GM12878 (cell line): ENCODE measurements at regions not wholly inside any gene's neighbourhood (a gene's known extent, or its start where the extent isn't known, plus 50 kb on each side); places are given as distances from the start of the nearest gene placed in this dataset.
A peak's percentile ranks its signal among the peaks of the same experiment; 100 is the strongest.

Experiments used
- BHLHE40 ChIP-seq, 2 experiments: fragments of 450-650 bp in 1 of 2; IDR thresholded peaks; 2 replicates each; pipeline ENCODE4 v1.6.1; 2011 to 2017; ENCODE audit warnings: low read depth in 2 of 2, borderline replicate concordance in 1 of 2, improper control_type of control experiment in 1 of 2, low read length in 1 of 2, mild to moderate bottlenecking in 1 of 2
- ELK1 ChIP-seq: IDR thresholded peaks from 2 replicates; pipeline ENCODE4 v1.6.1; 2012; ENCODE audit warnings: low read depth, low read length, improper control_type of control experiment
- IKZF2 ChIP-seq, 2 experiments: fragments of 450-650 bp; IDR thresholded peaks; 2 replicates each; pipeline ENCODE4 v1.6.1; 2017; ENCODE audit warnings: mild to moderate bottlenecking in 2 of 2, moderate library complexity in 2 of 2
- KAT2A ChIP-seq: conservative IDR thresholded peaks from 2 replicates; pipeline ENCODE4 v1.6.1; 2011; ENCODE audit warnings: low read depth, low read length; ENCODE audit not compliant: control insufficient read depth
- MLLT1 ChIP-seq: fragments of 450-650 bp; IDR thresholded peaks from 2 replicates; pipeline ENCODE4 v1.6.1; 2016; ENCODE audit warnings: mild to moderate bottlenecking
- MTA2 ChIP-seq: fragments of 450-650 bp; IDR thresholded peaks from 2 replicates; pipeline ENCODE4 v1.6.1; 2016; ENCODE audit warnings: low read depth, mild to moderate bottlenecking, moderate library complexity
- RB1 ChIP-seq: fragments of 450-650 bp; formaldehyde crosslinking; IDR thresholded peaks from 2 replicates; pipeline ENCODE4 v1.6.1; 2017; ENCODE audit warnings: mild to moderate bottlenecking, borderline replicate concordance
- SP1 ChIP-seq: IDR thresholded peaks from one replicate; pipeline ENCODE4 v1.6.1; 2011; ENCODE audit warnings: low read depth, low read length
- TAF1 ChIP-seq: IDR thresholded peaks from 2 replicates; pipeline ENCODE4 v1.6.1; 2011; ENCODE audit warnings: mild to moderate bottlenecking, low read depth, low read length, borderline replicate concordance
- ZBTB40 ChIP-seq: fragments of 450-650 bp; IDR thresholded peaks from 2 replicates; pipeline ENCODE4 v1.6.1; 2016; ENCODE audit warnings: mild to moderate bottlenecking, moderate library complexity, borderline replicate concordance
- ZNF384 ChIP-seq: IDR thresholded peaks from 2 replicates; pipeline ENCODE4 v1.6.1; 2012; ENCODE audit warnings: low read depth, mild to moderate bottlenecking, low read length, improper control_type of control experiment, borderline replicate concordance

GRCh38 chrX:55867181-55867651, 149.7 kb downstream of the RRAGB start (continued):
- peak; percentile 67; the same call in 1 of the 2 replicates for TF ChIP-seq MLLT1
- TF ChIP-seq ZNF384, result no peak
- TF ChIP-seq BHLHE40 (IDR thresholded peaks at IDR 0.05; ENCODE audit: borderline replicate concordance in 1 of 2, low read depth in 2 of 2, low read length in 1 of 2), result peak; percentile 46 to 55; a peak in 3 of 4 replicates
- TF ChIP-seq IKZF2 (IDR thresholded peaks at IDR 0.05), result peak; percentile 40 to 47; a peak in 2 of 4 replicates
- TF ChIP-seq TAF1, result no peak
- TF ChIP-seq ELK1, result no peak
- peak; percentile 3; the same call in 1 of the 2 replicates for TF ChIP-seq MTA2
- no peak for TF ChIP-seq ZBTB40
- no peak for TF ChIP-seq SP1
- TF ChIP-seq RB1, result no peak
- no peak for TF ChIP-seq KAT2A
